AG08396 (cell line): ENCODE measurements at regions not wholly inside any gene's neighbourhood (a gene's known extent, or its start where the extent isn't known, plus 50 kb on each side); places are given as distances from the start of the nearest gene placed in this dataset.
A peak's percentile ranks its signal among the peaks of the same experiment; 100 is the strongest.
"Not testable (repeated sequence)": the region's sequence is repeated elsewhere in the genome, so short reads cannot be mapped to it uniquely, and the experiment has no call there.

Source experiments
- DNase-seq: peaks from one replicate; pipeline ENCODE4 v3.0.0; 2012; ENCODE audit warnings: low spot score, mixed read lengths

DNA sequence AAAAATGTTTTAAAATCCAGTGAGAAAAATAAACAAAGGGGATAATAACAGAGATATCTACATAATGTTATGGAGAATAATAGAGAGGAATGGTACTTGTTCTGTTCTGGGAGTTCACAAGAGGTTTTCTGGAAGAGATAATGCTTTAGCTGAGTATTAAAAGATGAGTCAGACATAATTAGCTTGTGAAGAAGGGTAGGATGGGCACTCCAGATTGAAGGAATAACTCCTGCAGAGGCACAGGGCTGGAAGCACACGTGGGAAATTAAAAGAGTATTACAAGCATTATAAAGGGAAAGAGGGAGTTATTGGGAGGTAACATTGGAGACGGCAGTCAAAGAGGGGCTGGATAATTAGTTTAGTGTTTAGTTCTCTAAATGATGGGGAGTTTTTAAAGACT, 124.9 kb upstream of the BTG1 start:
- DNase-seq = no peak

DNA sequence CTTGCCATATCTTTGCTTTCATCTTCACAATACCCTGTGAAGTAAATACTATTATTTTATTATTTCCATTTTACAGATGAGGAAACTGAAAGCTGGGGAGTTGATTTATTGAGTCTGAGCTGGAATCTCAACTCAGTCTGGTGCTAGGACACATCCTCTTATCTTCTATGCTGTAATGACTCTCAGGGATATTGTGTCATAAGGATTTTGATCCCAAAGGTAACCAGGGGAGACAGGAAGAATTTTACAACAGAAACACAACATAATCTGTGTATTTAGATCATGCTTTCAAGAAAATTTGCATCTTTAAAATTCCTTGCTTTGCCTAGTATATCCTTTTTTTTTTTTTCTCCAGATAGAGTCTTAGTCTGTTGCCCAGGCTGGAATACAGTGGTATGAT, 123.3 kb upstream of the BTG1 start:
- no peak for DNase-seq

DNA sequence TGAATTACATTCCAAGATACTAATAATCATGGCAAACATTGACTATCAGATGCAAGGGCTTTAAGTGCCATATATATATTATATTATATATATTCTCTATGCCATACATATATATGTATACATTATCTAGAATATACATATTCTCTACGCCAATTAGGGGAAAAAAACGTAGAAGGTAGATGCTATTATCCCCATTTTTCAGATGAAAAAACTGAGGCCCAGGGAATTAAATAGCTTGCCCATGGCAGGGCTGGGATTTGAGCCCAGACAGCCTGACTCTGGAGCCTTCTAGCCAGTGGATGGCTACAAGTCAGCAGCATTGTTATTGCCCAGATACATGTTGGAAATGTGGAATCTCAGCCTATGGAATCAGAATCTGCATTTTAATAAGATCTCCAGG, 116.0 kb upstream of the BTG1 start:
- no peak for DNase-seq

DNA sequence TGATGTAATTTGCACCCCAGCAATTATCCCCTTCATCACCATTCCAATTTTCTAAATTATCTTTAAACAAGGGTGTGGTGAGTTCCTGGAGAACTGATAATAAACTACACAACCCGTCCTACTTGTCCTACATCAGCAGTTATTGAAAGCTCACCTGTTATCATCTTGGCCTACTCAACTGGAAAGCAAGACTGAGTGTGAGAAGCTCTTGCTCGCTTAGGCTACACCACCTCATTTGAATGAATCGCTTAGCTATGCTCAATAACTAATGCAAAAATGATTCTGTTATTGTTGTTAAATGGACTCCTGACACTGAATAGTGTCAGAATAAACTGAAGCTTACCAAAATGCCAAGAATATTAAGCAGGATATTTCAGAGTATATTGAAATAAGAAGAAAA, 115.4 kb upstream of the BTG1 start:
- no peak for DNase-seq

DNA sequence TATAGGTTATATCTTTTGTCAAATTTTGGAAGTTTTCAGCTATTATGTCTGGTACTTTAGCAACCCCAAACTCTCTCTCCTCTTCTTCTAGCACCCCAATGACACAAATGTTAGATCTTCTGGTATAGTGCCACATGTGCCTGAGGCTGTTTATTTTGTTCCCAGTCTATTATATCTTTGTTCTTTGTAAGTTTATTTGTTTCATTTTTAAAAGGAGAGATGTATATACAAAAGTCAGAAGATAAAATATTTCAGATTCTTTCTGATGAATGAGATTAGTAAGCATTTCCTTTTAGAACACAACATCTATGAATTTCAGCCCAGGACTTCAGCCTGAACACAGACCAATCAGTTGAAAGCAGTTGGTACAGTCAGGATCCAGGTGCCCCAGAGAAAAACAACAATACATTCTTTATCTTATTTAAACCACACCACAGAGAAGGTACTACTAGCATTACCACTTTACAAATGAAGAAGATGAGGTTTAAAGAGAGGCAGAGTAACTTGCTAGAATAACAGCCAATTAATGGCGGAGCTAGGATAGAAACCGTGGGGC, 114.1 kb upstream of the BTG1 start:
- no peak for DNase-seq

DNA sequence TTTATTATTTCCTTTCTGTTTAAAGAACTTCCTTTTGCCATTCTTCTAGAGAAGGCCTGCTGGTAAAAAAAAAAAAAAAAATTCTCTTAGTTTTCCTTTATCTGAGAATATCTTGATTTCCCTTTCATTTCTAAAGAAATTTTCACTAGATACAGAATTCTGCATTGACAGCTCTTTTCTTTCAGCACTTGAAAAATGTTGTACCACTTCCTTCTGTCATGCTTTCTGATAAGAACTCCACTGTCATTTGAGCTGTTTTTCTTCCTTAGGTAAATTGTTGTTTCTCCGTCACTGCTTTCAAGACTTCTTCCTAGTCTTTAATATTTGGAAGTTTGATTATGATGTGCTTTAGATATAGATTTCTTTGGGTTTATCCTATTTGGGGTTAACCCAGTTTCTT, 113.6 kb upstream of the BTG1 start:
- no peak for DNase-seq

DNA sequence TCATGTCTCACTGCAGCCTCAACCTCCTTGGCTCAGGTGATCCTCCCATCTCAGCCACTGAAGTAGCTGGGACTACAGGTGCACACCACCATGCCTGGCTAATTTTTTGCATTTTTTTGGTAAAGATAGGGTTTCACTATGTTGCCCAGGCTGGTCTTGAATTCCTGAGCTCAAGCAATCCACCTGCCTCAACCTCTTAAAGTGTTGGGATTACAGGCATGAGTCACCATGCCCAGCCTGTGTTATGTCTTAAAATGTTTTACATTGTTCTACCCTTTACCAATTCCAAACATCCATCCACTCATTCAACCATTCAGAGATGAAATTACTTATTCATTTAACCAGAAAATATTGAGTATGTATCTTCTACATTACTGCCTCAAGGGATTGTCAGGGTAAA, 111.6 kb upstream of the BTG1 start:
- no peak for DNase-seq

DNA sequence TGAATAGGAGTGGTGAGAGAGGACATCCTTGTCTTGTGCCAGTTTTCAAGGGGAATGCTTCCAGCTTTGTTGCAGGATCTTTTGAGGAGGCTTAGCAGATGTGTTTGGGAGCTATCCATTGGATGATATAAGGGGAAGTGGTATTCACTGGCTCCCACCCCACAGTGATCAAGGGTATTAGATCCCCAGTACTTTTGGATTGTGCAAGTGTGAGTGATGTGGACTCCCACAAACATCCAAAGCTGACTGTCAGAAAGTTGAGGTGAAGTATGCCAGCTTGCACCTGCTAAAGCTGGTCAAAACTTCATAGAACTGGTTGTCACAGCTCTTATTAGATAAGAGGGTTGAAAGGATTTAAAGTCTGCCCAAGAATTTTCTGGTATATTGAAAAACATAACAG, 110.1 kb upstream of the BTG1 start:
- no peak for DNase-seq

DNA sequence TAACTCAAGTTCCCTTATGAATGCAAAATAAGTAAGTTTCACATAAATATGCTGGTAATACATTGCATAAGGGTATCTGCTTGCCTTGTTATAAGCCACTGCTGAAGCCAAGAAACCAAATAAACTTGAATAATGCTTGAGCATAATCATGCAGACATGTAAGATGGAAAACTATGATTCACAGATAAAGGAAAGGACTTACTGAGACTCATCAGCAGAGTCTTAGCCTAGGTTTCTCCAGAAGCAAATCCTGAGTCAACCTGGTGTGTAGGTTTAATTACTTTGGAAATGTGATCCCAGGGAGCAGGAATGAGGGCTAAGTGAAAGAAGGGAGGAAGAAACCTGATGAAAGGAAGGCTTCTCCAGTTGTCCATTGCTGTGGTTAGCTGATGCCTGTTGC, 107.7 kb upstream of the BTG1 start:
- no peak for DNase-seq

DNA sequence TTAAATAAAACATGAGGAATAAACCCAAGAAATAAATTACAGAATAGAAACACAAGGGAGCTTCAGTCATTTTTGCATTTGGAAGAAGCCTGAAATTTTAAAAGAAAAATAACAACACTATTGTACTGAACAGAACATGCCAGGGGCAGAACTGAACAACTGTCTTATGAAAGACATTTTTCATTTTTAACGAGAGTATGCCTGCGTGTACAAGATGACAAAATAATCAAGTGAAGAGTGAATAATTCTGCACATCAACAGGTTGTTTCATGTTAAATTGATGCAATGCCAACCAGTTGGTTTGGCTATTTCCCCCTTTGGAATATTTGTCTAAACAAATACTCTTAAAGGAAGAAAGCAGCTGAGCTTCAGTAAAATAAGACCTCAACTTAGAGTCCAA, 103.3 kb upstream of the BTG1 start:
- DNase-seq = no peak

DNA sequence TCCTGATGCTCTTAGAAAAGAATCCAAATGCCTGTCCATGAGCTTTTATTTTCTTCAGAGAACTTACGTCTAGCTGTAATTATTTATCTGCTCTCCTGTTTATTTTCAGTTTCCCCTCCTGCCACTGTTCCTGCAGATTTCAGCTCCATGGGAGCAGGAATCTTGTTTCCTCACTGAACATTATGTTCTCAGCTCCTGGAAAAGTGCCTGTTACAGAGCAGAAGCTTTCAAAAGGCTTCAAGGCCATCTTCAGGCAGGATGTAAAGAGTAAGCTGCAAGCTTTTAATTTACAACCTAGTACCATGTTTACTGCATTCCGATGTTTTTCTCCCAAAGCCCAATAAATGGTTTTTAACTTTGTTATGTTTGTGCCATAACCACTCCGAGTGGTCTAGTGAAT, 98.4 kb upstream of the BTG1 start:
- no peak for DNase-seq

DNA sequence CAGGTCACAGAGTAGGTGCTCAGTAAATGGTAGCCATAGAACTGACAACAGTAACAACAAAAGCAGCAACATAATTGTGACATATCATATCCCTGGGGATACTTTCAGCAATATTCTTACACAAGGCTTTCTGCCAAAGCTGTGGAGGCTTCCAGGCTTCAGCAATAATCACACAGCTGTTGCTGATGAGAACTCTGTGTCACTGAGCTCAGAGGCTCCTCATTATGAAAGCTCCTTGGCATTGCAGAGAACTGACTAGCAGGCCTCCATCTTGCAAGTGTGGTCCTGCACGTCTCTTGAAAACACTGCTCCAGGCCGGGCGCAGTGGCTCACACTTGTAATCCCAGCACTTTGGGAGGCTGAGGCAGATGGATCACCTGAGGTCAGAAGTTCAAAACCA, 97.3 kb upstream of the BTG1 start:
- peak; percentile 5 for DNase-seq

DNA sequence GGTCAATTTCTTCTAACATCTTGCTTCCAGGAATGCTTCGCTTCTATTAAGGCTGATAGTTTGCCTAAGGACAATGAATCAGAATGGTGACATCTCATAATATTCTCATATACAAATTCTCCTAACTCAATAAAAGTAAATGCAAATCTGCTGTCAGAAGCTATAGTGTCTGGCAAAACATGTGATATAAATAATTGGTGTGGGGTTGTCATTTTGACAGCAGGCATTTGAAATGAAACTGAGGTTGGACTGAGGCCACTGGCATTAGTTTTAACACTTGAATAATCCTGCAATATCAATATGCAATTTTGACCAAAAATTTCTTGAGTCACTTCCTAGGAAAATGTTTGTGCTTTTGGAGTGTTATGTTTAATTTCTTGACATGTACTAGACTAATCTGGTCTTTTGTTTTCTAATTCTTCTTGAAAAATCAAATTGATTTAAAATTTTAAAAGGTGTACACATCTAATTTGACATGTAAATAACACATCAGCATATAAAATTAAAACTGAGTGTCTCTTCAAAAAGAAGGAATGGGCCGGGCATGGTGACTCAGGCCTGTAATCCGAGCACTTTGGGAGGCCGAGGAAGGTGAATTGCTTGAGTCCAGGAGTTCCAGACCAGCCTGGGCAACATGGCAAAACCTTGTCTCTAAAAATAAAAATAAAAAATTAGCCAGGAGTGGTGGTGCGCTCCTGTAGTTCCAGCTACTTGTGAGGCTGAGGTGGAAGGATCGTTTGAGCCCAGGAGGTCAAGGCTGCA, 92.3 kb upstream of the BTG1 start:
- no peak for DNase-seq

DNA sequence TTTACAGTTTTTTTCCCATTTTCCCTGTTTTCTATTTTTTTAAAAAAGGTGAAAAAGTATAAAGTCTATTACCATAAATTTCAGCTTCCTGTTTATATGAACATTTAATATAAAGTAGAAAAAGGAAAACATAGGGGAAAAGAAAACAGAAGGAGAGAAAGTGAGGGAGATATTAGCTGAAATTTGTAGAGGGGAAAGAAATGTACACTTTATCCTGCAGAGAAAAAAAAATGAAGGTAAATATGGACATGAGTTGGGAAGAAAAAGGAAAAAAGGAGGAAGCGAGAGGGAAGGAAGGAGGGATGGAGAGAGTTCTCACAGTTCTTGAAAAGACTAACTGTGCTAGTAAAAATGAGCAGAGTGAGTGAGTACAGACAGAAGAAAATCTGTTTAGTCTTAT, 91.6 kb upstream of the BTG1 start:
- DNase-seq = no peak

DNA sequence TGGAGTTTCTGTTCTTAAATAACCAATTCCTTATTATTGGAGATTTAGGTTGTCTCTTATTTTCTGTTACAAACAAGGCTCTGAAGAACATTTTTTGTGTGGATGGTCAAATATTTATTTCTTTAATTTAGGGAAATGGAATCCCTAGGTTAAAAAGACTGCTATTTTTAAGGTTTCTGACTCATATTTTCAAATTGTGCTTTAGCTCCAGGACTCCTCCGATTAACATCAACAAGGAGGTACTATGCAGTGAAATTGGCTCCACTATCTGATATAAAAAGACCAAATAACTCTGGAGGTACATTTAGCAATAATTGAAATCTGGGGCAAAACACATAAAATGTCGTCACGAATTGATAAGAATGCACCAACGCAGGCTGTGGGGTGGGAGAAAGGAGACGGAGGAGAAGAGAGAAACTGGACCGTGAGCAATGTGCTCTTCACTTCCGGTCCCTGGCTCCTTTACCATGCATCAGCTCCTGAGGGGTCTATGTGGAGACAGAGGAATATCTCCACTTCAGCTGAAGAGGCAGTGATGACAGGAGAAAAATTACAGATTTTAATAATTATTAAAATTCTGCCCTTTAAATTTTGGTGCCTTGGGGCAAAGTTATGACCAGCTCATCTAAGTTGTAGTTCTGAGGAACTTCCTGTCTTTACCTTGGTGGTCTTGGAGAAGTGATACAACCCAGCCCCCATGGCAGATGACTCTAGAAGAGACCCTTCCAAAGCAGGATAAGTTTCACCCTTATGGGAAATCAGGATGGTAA, 90.2 kb upstream of the BTG1 start:
- no peak for DNase-seq

DNA sequence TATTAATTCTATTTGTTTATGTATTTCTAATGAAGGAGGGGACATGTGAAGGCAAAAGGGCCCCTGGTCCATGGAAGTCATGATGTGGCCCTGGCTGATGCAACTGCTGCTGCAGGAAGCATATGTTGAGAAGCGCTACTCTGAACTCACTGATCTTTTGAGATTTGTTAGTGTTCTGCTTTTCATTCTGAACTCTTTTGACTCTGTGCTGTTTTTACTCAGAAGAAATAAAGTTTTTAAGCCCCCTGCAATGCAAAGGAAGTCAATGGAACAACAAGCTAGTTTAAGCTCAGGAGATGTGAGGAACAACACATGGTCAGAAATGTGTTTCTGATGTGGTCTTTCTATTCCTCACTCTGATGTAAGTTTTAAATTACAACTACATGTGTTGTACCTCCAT, 88.9 kb upstream of the BTG1 start:
- no peak for DNase-seq

DNA sequence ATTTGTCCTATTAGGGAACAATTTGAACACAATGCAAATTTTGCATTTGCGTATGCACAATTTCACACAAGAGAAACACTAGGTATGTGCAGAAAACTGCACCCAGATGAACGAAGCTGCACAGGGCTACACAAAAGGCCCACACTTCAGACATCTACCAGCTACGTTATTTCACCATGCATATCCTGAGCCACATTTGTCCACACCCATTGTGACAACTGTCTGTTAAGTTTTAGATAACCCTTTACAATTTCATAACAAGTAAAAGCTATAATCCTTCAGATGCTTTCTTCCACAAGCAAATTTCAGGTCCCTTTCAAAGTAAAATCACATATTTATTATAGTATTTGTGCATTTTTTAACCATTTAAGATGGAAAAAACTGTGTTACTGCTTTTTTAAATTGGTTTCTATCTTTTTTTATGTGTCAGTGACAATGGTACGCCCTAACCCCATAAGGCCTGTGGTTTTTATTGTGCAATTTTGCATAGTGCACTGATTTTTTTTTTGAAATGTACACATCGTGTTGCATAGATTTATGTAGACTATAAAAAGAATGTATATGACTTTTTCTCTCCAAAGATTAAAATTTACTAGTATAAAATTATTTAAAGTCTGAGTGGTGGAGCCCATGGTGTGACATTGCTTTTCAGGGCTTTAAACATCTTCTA, 87.8 kb upstream of the BTG1 start:
- no peak for DNase-seq

DNA sequence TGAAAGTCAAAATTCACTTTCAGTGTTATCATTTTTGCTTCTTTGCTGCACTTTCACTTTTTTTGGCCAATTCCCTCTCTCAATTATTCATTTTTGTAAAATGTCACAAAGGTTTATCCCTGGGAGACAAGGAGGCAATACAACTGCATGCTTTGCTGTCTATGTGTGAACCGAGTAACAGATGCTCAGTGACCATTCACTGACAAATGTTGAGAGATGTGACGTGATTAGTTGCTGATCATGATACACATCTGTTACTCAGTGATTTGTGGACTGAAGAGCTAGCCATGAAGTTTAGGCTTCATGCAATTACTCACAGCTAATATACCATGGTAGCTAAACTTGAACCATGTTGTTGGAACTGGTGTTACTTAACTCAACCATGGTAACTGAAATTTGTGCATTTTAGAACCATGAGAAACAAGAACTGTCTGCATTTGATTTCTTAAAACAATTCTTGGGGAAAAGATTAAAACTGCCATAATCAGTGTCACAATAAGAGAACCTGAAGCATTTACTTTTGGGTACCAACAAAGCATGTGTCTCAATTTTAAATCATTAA, 86.8 kb upstream of the BTG1 start:
- DNase-seq = not testable (repeated sequence)

DNA sequence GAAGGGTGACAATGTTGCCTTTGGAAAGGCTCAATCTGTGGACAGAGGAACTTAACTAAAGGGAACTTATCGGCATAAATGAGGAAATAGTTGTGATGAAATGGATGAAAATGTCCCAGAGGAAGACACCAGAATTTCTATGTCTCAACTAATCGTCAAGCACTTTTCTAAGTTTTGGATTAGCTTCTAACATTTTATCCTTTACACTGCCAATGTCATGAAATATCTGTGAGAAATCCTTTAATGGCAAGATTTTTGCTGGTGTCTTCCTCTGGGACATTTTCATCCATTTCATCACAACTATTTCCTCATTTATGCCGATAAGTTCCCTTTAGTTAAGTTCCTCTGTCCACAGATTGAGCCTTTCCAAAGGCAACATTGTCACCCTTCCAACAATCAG, 86.3 kb upstream of the BTG1 start:
- not testable (repeated sequence) for DNase-seq

DNA sequence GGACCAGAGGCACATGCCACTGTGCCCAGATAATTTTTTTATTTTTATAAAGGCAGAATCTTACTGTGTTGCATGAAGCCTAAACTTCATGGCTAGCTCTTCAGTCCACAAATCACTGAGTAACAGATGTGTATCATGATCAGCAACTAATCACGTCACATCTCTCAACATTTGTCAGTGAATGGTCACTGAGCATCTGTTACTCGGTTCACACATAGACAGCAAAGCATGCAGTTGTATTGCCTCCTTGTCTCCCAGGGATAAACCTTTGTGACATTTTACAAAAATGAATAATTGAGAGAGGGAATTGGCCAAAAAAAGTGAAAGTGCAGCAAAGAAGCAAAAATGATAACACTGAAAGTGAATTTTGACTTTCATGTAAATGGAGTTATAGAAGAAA, 85.9 kb upstream of the BTG1 start:
- not testable (repeated sequence) for DNase-seq

DNA sequence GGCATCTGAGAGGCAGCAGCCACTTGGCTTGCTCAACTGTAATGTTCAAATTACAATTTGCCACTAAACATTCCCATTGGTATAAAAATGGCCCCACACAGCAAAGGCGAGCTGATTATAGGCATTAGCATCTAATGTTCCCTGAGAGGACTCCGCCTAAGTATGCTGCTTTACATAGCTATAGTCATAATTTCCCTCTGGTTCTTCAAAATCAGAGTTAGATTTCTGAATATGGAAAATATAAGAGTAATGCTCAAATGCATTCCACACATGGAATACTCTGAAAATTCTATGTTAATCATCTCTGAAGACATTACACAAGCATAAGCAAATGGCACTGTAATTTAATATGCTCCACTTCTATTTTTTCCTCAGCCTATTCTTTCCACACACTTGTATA, 83.7 kb upstream of the BTG1 start:
- DNase-seq = no peak

DNA sequence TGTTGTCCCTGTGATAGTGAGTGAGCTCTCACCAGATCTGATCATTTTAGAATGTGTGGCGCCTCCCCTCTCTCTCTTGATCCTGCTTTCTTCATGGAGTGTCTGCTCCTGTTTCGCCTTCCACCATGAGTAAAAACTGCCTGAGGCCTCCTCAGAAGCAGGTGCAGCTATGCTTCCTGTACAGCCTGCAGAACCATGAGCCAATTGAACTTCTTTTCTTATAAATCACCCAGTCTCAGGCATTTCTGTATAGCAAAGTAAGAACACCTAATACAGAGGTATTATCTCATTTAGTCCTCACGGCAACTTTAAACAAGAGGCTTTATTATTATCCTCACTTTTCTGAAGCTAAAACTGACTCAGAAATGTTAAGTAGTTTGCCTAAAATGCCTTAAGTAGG, 81.3 kb upstream of the BTG1 start:
- DNase-seq = no peak
